ENCODE measurements at regions not wholly inside any gene's neighbourhood (a gene's known extent, or its start where the extent isn't known, plus 50 kb on each side); places are given as distances from the start of the nearest gene placed in this dataset.

DNA sequence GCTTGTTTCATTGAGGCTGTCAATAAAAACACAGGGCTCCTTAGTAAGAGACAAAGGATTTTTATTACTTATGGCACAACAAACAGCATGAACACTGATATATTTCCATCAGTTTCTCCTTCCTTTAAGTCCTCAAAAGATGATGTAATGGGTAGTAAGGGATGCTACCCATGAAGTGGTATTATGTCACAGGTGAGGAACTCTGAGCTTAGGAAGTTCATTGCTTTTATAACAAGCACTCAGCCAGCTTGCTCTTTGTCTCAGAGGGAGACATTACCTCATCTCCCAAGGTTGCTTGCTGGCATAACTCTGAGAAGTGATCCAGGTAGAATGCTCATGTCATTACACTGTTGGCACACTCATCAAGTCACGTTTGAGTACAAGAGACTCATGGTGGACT lies 287.0 kb upstream of the OR4E1 start:
- Histone ChIP-seq H2AK9ac (replicated peaks; ENCODE audit: low read depth, low read length, poor library complexity) (no peak overlapping the region), H4K8ac (ENCODE audit: low read depth in 2 of 2, low read length in 2 of 2) (no peak overlapping the region), H2BK5ac (ENCODE audit: low read depth, low read length, poor library complexity, severe bottlenecking) (no peak overlapping the region), H3K4ac (ENCODE audit: low read depth, low read length) (no peak overlapping the region), H3K56ac (ENCODE audit: extremely low read depth, insufficient read depth, low read length) (no peak overlapping the region), H2BK20ac (ENCODE audit: low read depth, low read length) (no peak overlapping the region), H3K14ac (replicated peaks; ENCODE audit: low read depth, low read length) (no peak overlapping the region), H3K4me3 (ENCODE audit: insufficient read depth, low read depth, low read length) (no peak overlapping the region), H2AFZ (replicated peaks; ENCODE audit: low read length, poor library complexity) (no peak overlapping the region), H2AK5ac (ENCODE audit: low read depth, low read length) (no peak overlapping the region), H4K20me1 (ENCODE audit: insufficient read depth, low read length) (no peaks in the 10 kb centered on the region), H3K9me3 (ENCODE audit: control insufficient read depth, insufficient read depth, low read length) (no peaks in the 10 kb centered on the region), H3K79me1 (ENCODE audit: low read depth in 1 of 2, low read length in 2 of 2) (no peaks in the 10 kb centered on the region), H2BK120ac (ENCODE audit: low read depth, low read length) (no peak overlapping the region), H3K27me3 (ENCODE audit: control insufficient read depth, insufficient read depth, low read length) (no peaks in the 10 kb centered on the region), H3K9ac (ENCODE audit: low read depth, low read length) (no peak overlapping the region), H4K91ac (ENCODE audit: insufficient read depth, low read depth, low read length) (no peak overlapping the region), H4K5ac (ENCODE audit: low read depth, low read length) (no peak overlapping the region), H3K9me1 (ENCODE audit: insufficient read depth, low read length) (no peaks in the 10 kb centered on the region), H3K18ac (ENCODE audit: low read depth, low read length) (no peak overlapping the region), H3K4me1 (ENCODE audit: control insufficient read depth, insufficient read depth, low read length) (no peaks in the 10 kb centered on the region), H3K23ac (ENCODE audit: low read depth, low read length) (no peak overlapping the region), H3K36me3 (ENCODE audit: control insufficient read depth, insufficient read depth, low read length) (no peaks in the 10 kb centered on the region), H2BK15ac (ENCODE audit: low read depth, low read length) (no peak overlapping the region), H3K4me2 (ENCODE audit: low read depth, low read length) (no peak overlapping the region), H3K27ac (ENCODE audit: insufficient read depth, low read length) (no peak overlapping the region)
- no peak for TF ChIP-seq NFE2L2 (IDR thresholded peaks at IDR 0.05; ENCODE audit: low read depth, low read length)
- TF ChIP-seq RFX5 (IDR thresholded peaks at IDR 0.05; ENCODE audit: low read depth, low read length), result no peak
- TF ChIP-seq POLR2A (IDR thresholded peaks at IDR 0.05; ENCODE audit: low read depth, low read length), result no peak
- no peak for TF ChIP-seq BHLHE40 (IDR thresholded peaks at IDR 0.05; ENCODE audit: low read depth, low read length)
- TF ChIP-seq FOS (IDR thresholded peaks at IDR 0.05; ENCODE audit: low read depth, low read length), result no peak
- TF ChIP-seq MXI1 (IDR thresholded peaks at IDR 0.05; ENCODE audit: borderline replicate concordance, low read depth, low read length), result no peak
- no peak for TF ChIP-seq CHD1 (IDR thresholded peaks at IDR 0.05; ENCODE audit: low read depth, low read length)
- no peak for TF ChIP-seq USF2 (IDR thresholded peaks at IDR 0.05; ENCODE audit: low read depth, low read length)
- no peak for TF ChIP-seq RAD21 (IDR thresholded peaks at IDR 0.05; ENCODE audit: low read length)
- ChIA-PET CTCF (no interaction called here), POLR2A (ENCODE audit: unreplicated experiment) (no interaction called here)
- dilution Hi-C loops (cut with HindIII; ENCODE audit: low sequenced_read_pairs, unreplicated experiment) (no loop called here), intact Hi-C loops (cut with micrococcal nuclease) (no loop called here), in situ Hi-C loops (cut with MboI; ENCODE audit: low sequenced_read_pairs) (no loop called here)
- no peak for DNase-seq
- ATAC-seq (ENCODE audit: low read depth), result no peak
- no TSS peak for BruUV-seq (replicated peaks)
- WGBS, 2 experiments (ENCODE audit: extremely low coverage in 2 of 2, insufficient read length in 1 of 2), result no CpG with 5 or more reads among the region's 1 CpG

All from IMR-90 (cell line).